ENCODE measurements at regions not wholly inside any gene's neighbourhood (a gene's known extent, or its start where the extent isn't known, plus 50 kb on each side); places are given as distances from the start of the nearest gene placed in this dataset.

DNA sequence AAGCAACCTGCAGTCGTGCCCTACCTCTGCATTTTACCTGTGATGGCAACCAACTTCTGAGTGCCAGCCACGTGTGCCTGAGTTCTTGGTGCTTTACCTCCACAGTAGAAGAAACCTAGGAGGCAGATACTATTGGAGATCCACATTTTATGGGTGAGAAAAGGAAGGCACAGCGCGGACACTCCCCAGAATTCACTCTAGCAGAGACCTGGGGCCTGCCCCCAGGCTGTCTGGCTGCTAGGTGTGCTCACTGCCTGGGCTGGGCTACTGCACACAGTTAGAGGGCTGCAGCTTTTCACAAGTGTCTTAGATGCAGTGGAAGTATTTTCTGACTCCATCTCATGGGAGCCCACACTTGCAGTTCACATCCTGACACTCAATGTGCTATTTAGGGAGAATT is 598.8 kb upstream of the ADAMTS16 start:
- no peak for DNase-seq

DNA sequence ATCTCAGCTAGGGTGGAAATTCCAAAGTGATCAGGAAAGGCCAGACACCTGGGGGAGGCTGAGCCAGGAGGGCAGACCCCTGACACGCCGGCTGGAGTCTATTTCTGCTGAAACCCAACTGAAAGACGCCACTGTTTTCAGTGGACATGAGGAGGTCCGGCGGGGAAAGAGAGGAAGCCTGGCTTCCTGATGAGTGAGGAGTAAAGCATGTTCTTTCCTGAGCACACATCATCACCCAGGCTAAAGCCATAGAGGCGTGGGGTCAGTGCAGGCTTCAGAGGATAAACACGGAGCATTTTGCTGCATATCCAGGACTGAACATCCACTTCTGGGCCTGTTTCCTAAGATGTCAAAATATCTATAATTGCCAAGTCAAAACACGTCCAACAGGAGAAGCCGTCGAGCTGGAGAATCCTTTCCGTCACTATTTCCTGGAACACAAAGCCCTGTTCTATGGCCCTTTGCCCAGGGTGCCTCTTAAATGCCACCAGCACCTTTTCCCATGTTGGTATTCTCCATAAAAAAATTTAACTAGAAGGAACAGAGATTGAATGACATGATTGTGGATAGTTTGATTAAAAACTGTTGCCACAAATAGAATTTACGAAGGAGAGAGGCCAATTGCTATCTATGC is 597.9 kb upstream of the ADAMTS16 start:
- no peak for DNase-seq

DNA sequence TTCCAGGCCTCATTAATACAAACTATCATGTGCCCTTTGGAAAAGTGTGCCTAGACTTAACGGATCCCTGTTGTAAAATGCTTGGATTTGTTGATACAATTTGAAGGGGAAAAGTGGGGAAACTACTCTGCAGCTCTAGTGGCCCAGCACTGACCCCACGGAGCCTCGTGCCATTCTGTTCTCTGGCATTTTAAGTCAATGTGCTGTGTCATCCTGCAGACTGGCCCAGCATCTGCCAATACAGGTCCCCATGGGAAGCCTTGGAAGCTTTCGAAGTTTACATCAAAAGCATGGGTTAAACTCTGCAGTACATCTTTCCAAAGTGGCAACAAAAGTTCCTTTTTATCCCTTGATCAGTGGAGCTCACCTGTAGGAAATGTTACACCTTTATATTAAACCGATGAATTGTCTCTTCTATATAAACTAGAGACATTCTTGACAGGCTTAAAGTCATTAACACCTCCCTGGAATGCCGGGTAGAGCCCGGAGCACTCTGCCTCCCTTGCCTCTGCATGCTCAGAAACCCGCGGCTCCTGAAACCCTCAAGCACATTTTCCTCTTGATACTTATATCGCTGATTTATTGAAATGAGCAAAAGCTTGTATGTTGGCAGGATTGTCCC is 596.0 kb upstream of the ADAMTS16 start:
- DNase-seq: no peak

DNA sequence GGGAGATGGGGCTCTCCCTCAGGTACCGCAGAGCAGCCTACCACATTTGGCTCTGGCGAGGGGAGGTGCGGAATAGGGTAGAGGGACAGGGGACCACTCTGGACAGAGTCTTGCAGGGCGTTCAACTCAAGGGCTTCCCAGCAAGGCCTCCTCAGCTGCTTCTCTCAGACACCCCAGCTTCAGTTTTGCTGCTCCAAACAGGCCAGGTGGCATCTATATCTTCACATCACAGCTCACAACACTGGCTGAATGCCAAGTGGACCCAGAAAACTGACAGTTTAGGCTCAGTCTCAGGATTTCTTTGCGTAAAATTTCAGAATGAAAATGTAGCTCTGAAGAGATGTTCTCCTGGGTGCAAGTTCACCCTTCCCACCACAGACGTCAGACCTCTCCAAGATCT is 592.6 kb upstream of the ADAMTS16 start:
- no peak for DNase-seq

DNA sequence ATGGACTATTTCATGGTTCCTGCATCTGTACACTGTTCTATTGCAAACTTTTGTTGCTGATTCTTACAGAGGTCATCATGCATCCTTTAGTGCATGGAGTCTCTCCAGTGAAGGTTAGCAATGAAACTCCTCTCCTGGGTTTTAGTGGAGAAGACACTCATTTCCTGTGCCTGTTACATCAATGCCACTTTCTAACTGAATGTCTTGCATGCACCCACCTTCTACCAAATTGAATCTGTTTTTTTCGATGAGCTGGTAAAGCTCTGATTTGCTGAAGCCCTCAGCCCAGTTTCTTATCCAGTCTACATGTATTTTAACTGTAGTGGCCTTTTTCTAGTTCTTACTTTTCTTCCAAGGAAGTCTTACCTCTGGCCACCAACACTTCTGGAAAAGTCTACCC is 591.8 kb upstream of the ADAMTS16 start:
- DNase-seq: no peak

DNA sequence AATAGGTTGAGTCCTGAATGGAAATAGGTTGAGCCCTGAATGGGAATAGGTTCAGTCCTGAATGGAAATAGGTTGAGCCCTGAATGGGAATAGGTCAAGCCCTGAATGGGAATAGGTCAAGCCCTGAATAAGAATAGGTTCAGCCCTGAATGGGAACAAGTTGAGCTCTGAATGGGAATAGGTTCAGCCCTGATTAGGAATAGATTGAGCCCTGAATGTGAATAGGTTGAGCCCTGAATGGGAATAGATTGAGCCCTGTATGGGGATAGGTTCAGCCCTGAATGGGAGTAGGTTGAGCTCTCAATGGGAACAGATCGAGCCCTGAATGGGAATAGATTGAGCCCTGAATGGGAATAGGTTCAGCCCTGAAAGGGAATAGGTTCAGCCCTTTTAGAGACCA is 590.8 kb upstream of the ADAMTS16 start:
- no peak for DNase-seq

DNA sequence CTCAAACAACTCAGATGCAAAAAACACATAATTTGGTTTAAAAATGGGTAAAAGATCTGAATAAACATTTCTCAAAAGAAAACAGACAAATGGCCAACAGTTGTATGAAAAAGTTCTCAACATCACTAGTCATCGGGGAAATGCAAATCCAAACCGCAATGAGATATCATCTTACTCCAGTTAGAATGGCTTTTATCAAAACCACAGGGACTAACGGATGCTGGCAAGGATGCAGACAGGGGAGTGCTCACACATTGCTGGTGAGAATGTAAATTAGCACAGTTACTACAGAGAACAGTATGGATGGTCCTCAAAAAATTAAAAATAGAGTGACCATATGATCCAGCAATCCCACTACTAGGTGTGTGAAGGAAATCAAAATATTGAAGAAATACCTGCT is 589.1 kb upstream of the ADAMTS16 start:
- DNase-seq: no peak

DNA sequence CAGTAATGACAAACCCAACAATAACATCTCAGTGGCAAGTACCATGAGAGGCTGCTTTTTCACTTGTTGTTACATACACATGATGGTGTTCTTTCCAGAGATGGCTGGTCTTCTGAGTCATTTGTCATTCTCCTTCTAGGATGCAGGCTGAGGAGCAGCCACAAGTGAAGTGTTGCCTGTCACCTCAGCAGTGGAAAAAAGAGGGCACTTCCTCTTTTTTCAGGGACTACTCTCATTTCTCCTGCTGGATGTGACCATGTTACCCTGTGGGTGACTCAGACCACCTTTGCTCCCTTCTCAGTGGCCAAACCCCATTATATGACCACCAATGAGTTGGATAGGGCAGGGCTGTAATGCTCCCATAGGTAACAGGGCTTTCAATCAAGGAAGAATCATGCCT is 587.0 kb upstream of the ADAMTS16 start:
- DNase-seq: no peak

DNA sequence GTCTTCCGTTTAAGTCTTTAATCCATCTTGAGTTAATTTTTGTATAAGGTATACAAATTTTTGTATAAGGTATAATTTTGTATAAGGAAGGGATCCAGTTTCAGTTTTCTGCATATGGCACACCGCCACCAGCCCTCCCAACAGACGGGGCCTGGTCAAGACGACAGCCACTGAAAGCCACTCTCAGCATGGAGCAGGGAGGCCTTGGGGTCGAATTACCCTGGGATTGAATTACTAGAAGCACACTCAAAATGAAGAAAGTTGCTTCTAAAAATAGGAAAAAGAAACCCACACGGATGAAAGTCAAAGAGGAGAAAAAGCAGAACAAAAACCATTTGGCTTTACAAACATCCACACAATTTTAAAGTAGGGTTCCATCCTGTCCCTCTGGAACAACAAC is 586.2 kb upstream of the ADAMTS16 start:
- DNase-seq: no peak

DNA sequence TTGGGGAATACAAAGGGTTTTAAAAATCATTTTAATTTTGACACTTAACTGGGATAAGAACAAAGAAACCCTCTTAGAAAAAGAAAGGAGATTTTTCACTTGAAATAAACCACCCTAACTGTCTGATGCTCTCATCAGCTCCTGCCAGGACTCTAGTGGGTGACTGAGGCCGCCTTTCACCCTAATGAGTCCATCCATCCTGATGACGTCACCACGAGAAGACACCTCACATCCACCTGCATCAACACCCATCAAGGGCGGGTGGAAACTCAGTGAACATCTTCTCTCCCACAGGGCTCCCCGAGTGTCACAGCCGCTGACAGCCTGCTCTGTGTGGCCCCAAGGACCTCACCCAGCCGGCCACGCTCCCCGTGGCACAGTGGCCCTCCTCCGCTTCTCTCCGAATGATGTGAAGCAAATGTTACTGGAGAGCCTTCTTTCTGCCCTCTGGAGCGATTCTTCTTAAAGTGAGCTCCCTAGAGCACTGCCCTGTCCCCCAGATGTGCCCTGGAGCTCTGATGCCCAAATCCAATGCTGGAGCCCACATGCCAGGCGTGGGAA is 584.3 kb upstream of the ADAMTS16 start:
- DNase-seq: no peak

DNA sequence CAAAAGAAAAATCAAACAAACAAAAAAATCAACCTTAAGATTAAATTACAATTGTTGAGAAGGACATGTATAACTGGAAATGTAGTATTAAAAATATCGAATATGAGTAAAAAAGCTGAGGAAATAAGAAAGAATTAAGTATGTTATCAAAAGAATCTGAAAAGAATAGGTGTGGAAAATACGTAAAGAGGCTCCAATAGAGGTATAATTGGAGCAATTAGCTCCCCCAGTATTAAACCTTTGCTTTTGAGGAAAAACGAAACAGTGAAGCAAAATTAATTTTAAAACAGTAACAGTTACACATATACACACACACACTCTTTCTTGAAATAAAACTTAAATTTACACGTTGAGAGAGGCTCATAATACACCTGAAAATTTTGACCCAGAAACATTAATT is 578.7 kb upstream of the ADAMTS16 start:
- DNase-seq: no peak

DNA sequence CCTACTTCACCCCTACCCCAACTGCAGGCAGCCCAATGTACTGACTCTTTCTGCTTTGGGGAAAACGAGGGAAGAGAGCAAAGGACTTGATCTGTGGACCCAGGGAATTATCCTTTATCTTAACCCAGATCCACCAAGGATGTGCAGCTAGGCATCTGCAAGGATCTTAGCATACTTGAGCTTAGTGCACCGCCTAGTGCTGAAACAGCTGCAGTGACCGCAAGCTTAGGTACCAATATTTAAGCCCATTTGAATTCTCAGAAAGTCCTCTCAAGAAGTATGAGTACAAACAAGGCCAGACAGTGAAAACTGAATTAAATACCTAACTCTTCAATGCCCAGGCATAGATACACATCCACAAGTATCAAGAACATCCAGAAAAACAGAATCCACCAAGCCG is 576.7 kb upstream of the ADAMTS16 start:
- no peak for DNase-seq

DNA sequence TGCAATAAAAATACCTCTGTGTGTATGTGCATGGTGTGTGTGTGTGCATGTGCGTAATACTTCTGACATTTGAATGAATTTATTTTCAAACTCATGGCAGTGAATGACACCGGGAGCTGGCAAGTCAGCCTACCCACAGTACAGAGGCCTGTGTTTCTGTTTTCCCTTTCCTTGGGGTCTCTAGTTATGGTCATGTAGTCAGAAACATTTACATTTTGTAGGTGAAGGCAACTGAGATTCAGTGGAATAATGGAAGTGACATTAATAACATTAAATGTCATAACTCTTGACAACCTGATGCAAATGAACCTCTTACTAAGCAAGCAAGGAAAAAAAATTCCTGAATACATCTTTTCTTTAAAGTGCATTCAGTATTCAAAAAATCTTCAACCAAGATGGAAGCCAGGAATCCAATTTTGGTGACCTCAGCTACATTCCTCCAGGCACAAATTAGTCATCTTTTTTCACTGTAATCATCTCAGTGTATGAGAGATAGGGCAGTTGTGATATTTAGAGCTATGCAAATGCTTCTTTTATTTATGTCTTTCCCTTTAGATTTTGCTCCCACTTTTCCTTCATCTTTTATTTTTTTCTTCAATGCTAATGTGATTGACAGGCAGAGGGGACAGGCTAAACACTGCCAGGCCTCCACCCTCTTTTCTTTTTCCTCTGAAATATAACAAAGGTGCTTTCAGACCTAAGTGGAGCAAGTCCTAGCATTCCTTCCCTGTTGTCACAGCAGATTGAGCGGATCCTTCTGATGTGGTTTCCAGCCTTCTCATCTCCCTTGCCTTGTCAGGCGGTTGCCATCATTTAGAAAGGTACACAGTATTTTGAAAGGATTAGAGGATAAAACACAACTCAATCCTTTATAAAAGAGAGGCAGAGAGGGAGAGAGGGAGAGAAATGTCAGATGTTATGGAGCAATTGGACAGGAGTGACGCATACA is 569.8 kb upstream of the ADAMTS16 start:
- no peak for DNase-seq

DNA sequence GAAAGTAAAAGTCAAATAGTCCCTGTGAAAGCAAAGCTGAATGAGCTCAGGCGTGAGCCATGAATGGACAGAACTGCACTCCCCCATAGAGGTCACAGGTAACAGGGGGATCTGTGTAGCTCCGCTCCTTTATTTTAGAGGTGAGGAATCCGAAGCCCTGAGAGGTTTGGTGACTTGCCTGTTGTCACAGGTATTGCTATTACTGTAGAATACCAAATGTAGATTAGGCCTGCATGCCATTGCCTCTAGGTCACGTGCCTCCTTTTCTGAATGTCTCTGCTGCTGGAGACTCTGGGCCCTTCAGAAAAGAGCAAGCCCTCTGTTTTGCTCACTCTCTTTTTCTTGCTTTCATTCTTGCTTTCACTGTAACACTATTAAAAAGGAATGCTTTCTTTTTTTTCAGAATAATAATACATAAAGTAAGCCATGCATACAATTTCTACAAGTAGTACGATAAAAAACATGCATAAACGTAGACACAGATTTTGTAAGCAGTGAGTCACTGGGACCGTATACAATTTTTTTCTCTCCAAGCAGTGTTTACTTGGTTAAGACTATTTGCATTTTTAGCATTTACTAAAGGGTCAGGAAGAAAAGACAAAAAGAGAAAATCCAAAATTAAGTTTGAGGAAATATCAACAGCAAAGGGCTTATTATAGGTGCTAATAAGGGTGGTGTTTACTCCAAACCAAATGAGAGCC is 568.7 kb upstream of the ADAMTS16 start:
- no peak for DNase-seq

DNA sequence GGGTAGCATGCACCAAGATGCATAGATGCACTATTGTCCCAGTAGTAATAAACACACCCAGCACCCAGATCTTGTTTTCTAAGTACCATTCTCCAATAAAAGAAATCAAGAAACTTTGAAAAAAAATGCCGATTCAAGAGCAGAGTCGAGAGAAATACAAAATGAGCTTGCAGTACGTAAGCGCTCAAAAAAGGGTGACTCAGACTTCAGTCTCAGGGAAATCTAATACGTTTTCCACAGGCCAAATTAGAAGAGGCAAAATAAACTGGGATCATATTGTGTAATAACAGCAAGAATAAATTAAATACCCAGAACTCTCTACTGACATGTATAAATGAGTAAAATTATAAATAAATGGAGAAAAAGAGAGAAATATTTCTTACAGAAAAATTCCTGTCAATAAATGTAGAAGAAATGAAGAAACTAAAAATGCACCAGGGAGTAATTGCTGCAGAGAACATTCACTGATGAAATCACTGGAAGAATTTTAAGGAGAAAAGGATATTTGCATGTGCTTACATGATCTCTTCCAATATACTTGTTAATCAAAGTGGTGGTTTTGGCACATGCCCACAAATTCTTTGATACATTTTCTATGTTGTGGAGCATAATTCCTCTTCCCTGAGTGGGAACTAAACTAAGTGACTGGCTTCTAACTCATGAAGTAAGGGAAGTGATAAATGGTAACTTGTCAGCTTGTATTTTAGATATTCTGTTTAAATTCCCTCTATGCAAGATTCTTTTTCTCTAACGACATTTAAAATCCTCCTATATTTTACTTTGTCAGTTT is 567.6 kb upstream of the ADAMTS16 start:
- DNase-seq: no peak

DNA sequence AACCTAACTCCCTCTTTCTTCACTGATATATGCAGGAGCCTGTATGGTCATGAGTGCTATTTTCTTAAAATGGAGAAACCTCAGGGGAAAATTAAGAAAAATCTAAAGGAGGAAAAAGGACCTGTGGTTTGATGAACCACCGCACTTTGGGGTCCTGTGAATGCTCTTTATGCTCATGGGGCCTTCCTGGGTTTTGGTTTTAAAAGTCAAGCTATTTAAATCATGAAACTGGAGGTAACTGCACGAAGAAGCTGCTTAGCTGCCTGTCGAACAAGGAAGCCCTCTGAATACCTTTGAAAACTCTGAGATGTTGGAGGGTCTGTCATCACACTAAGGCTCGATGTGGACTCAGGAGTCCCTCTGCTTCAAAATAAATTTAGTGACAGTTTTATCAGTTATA is 564.5 kb upstream of the ADAMTS16 start:
- DNase-seq: no peak

DNA sequence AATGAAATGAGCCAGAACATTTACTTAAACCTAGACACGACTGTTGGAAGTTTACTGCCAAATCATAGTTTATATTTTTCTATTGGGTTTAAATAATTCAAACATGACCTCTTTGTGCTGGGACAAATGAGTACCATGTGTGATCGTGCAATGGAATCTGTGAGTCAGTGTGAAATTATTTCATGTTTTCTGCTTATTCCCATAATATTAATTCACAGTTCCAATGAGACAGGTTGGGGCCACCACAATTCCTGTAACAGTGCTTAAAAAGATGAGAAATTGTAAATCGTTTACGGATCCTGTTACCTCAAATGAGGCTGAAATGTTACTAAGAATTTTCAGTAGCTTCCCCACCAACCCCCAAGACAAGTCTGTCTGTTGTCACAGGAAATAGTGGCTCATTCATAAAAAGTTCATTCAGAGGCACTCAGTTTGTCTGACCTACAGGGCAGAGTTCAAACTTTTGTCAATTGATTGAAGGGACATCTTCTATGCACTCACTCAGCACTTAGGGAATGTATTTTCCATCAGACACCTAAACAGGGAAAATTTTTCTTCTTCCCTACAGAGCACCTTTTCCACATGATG is 563.9 kb upstream of the ADAMTS16 start:
- DNase-seq: no peak

DNA sequence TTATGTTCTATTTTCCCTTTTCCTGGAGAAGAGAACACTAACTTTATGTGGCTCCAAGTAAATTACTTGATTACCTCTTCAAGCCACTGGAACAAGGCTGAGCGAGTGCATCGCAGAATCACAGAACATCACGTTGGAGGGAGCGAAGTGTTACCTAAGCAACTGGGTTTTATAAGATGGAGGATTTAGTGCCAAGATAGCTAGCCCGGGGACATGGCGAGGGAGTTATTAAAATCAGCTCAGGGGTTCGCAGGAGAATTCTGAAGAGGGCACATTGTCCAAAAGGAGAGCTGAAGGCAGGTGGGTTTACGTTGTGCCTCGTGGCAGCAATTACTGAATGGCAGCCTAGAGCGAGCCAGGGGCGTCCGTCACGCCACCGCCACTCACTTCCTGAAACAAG is 563.2 kb upstream of the ADAMTS16 start:
- DNase-seq: no peak

DNA sequence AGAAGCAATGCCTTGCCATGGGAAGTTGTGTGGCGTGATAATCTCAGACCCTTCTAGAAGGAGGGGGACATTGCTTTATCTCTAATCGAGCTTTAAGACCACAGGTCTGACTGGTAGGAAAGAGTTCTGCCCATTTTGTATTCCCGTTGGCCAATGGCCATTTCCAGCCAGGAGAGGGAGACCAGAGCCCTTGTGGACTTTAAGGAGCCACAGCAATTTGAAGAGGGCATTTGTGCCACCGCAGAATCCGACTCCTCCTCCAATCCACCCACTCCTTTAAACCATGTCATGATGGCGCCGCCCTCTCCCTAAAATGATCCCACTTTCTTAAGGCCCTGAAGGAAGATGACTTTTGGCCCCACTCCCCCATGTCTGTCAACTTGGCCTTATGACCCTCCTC is 560.5 kb upstream of the ADAMTS16 start:
- no peak for DNase-seq

DNA sequence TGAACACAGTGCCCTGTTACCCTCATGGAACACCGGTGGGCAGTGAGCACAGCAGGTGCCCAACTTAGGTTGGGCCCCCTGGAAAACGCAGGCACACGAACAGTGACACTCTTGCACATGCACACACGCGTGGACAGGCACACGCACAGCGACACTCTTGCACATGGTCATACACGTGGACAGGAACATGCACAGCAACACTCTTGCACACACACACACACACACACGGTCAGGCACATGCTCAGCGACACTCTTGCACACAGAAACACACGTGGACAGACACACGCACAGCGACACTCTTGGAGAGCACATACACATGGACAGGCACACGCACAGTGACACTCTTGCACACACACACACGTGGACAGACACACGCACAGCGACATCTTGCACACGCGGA is 559.4 kb upstream of the ADAMTS16 start:
- no peak for DNase-seq

DNA sequence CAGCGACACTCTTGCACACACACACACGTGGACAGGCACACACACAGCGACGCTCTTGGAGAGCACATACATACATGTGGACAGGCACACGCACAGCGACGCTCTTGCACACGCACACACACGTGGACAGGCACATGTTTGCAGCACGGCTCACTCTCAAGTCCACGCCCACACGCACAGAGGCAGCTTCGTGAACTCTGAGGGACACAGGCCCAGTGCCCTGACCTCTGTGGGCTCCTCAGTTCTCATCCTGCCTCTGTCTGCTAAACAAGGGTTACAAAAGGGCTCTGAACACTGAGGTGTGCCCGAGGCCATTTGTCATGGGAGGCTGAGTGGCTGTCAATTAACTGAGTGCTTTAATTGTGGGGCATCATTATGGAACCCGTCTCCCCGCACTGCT is 558.8 kb upstream of the ADAMTS16 start:
- DNase-seq: no peak

DNA sequence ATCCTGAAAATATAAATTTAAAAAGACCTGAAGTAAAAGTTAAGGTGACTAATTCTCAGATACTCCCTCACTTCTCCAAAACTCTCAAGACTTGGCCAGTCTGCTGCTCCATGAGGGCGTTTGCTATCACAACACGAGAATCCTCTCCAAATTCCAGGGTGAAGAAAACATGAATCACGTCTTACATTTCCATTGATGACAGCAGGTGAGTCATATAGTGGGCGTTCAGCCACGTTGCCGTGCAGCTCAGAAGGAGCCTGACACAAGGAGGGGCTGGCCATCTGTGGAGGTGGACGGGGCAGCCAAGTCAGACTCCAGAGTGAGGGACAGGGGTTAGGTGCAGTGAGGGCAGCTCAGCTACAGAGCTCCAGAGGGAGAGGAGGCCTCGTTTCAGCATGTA is 555.1 kb upstream of the ADAMTS16 start:
- no peak for DNase-seq
